ENCODE measurements at regions not wholly inside any gene's neighbourhood (a gene's known extent, or its start where the extent isn't known, plus 50 kb on each side); places are given as distances from the start of the nearest gene placed in this dataset.
"Not testable (repeated sequence)": the region's sequence is repeated elsewhere in the genome, so short reads cannot be mapped to it uniquely, and the experiment has no call there.

GRCh38 chr2:175439416-175439815, 257.9 kb upstream of the ATP5MC3 start:
- H2AFZ ChIP-seq (ENCODE audit: low read depth, low read length) = no peak overlapping the region
- no peaks in the 10 kb centered on the region for H3K36me3 ChIP-seq (ENCODE audit: insufficient read depth, low read length)
- no peaks in the 10 kb centered on the region for H3K9me3 ChIP-seq (ENCODE audit: low read length)
- H3K4me3 ChIP-seq (ENCODE audit: low read length) = no peak overlapping the region
- H3K27me3 ChIP-seq (ENCODE audit: insufficient read depth, low read length) = no peaks in the 10 kb centered on the region
- H3K4me1 ChIP-seq (ENCODE audit: insufficient read depth, low read length) = peaks cover 13% of the 10 kb centered on the region

DNA sequence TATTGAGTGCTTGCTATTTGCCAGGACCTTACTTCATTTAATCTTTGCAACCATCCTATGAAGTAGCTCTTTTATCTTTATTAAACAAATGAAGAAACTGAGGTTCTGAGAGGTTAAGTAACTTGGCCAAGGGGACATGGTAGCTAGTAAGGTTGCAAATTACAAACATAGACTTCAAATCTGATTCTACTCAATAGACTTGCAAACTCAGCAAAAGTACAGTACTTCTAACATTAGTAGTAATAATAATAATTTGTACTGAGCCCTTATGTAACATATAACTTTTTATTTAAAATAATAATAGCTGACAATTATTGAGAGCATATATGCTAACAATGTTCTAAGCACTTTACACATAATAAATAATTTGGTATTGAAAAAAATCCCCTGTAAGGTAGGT, 255.7 kb upstream of the ATP5MC3 start:
- Histone ChIP-seq H3K36me3 (ENCODE audit: insufficient read depth, low read length) (no peaks in the 10 kb centered on the region), H3K4me3 (ENCODE audit: low read length) (no peak overlapping the region), H3K4me1 (ENCODE audit: insufficient read depth, low read length) (peaks cover 9% of the 10 kb centered on the region), H3K9me3 (ENCODE audit: low read length) (no peaks in the 10 kb centered on the region), H3K27me3 (ENCODE audit: insufficient read depth, low read length) (no peaks in the 10 kb centered on the region), H2AFZ (ENCODE audit: low read depth, low read length) (no peak overlapping the region)

GRCh38 chr2:175436076-175436475, 254.6 kb upstream of the ATP5MC3 start:
- H3K9me3 ChIP-seq (ENCODE audit: low read length) = no peaks in the 10 kb centered on the region

GRCh38 chr2:175435012-175435411, 253.5 kb upstream of the ATP5MC3 start:
- Histone ChIP-seq H3K4me3 (ENCODE audit: low read length) (no peak overlapping the region), H3K9me3 (ENCODE audit: low read length) (no peaks in the 10 kb centered on the region), H3K27me3 (ENCODE audit: insufficient read depth, low read length) (peaks cover 2% of the 10 kb centered on the region), H3K4me1 (ENCODE audit: insufficient read depth, low read length) (peaks cover 3% of the 10 kb centered on the region), H3K36me3 (ENCODE audit: insufficient read depth, low read length) (no peaks in the 10 kb centered on the region), H2AFZ (ENCODE audit: low read depth, low read length) (no peak overlapping the region)

More at GRCh38 chr2:175436076-175436475, 254.6 kb upstream of the ATP5MC3 start:
- H3K4me3 ChIP-seq (ENCODE audit: low read length) = no peak overlapping the region
- peaks cover 3% of the 10 kb centered on the region for H3K4me1 ChIP-seq (ENCODE audit: insufficient read depth, low read length)
- no peaks in the 10 kb centered on the region for H3K36me3 ChIP-seq (ENCODE audit: insufficient read depth, low read length)
- H3K27me3 ChIP-seq (ENCODE audit: insufficient read depth, low read length) = peaks cover under 1% of the 10 kb centered on the region
- H2AFZ ChIP-seq (ENCODE audit: low read depth, low read length) = no peak overlapping the region

DNA sequence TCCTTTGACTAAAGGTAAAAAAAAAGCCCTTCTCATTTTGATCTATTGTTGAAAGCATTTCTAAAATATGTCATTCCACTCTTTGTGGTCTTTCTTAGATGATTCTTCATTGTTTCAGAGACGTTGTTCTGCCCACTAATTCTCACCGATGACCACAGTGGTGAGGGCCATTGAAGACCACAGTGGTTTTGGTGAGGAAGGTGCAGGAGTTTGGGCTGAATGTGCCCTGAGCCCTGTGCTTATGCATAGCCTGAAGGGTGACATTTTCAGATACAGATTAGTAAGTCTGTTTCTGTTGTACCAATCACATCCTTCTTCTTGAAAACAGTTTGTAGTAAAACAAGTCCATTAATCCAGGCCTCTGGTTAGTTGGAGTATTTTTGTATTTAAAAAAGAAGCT, 251.3 kb upstream of the ATP5MC3 start:
- peaks cover 3% of the 10 kb centered on the region for H3K4me1 ChIP-seq (ENCODE audit: insufficient read depth, low read length)
- H3K36me3 ChIP-seq (ENCODE audit: insufficient read depth, low read length) = no peaks in the 10 kb centered on the region
- H3K4me3 ChIP-seq (ENCODE audit: low read length) = no peak overlapping the region
- peaks cover 2% of the 10 kb centered on the region for H3K27me3 ChIP-seq (ENCODE audit: insufficient read depth, low read length)
- no peaks in the 10 kb centered on the region for H3K9me3 ChIP-seq (ENCODE audit: low read length)
- H2AFZ ChIP-seq (ENCODE audit: low read depth, low read length) = no peak overlapping the region

- Histone ChIP-seq H3K36me3 (ENCODE audit: insufficient read depth, low read length) (no peaks in the 10 kb centered on the region), H3K27me3 (ENCODE audit: insufficient read depth, low read length) (peaks cover 2% of the 10 kb centered on the region), H2AFZ (ENCODE audit: low read depth, low read length) (no peak overlapping the region), H3K4me3 (ENCODE audit: low read length) (no peak overlapping the region), H3K4me1 (ENCODE audit: insufficient read depth, low read length) (peaks cover 3% of the 10 kb centered on the region), H3K9me3 (ENCODE audit: low read length) (no peaks in the 10 kb centered on the region)
Measured at GRCh38 chr2:175432021-175432420, 250.5 kb upstream of the ATP5MC3 start.

GRCh38 chr2:175431101-175431946, 249.8 kb upstream of the ATP5MC3 start:
- H2AFZ ChIP-seq (ENCODE audit: low read depth, low read length) = no peak overlapping the region
- H3K4me3 ChIP-seq (ENCODE audit: low read length) = no peak overlapping the region
- H3K36me3 ChIP-seq (ENCODE audit: insufficient read depth, low read length) = no peaks in the 10 kb centered on the region
- H3K9me3 ChIP-seq (ENCODE audit: low read length) = no peaks in the 10 kb centered on the region
- H3K4me1 ChIP-seq (ENCODE audit: insufficient read depth, low read length) = peaks cover 3% of the 10 kb centered on the region
- H3K27me3 ChIP-seq (ENCODE audit: insufficient read depth, low read length) = peaks cover 2% of the 10 kb centered on the region

GRCh38 chr2:175430236-175430635, 248.7 kb upstream of the ATP5MC3 start:
- no peak overlapping the region for H3K4me3 ChIP-seq (ENCODE audit: low read length)
- H3K27me3 ChIP-seq (ENCODE audit: insufficient read depth, low read length) = peaks cover 2% of the 10 kb centered on the region
- H2AFZ ChIP-seq (ENCODE audit: low read depth, low read length) = no peak overlapping the region
- H3K36me3 ChIP-seq (ENCODE audit: insufficient read depth, low read length) = no peaks in the 10 kb centered on the region
- peaks cover 3% of the 10 kb centered on the region for H3K4me1 ChIP-seq (ENCODE audit: insufficient read depth, low read length)
- no peaks in the 10 kb centered on the region for H3K9me3 ChIP-seq (ENCODE audit: low read length)

GRCh38 chr2:175418224-175418835, 236.8 kb upstream of the ATP5MC3 start:
- H3K36me3 ChIP-seq (ENCODE audit: insufficient read depth, low read length) = no peaks in the 10 kb centered on the region
- no peaks in the 10 kb centered on the region for H3K9me3 ChIP-seq (ENCODE audit: low read length)
- H3K27me3 ChIP-seq (ENCODE audit: insufficient read depth, low read length) = no peaks in the 10 kb centered on the region
- no peaks in the 10 kb centered on the region for H3K4me1 ChIP-seq (ENCODE audit: insufficient read depth, low read length)
- no peak overlapping the region for H2AFZ ChIP-seq (ENCODE audit: low read depth, low read length)
- no peak overlapping the region for H3K4me3 ChIP-seq (ENCODE audit: low read length)

GRCh38 chr2:175414882-175415487, 233.5 kb upstream of the ATP5MC3 start:
- Histone ChIP-seq H3K36me3 (ENCODE audit: insufficient read depth, low read length) (no peaks in the 10 kb centered on the region), H3K4me3 (ENCODE audit: low read length) (no peak overlapping the region), H3K9me3 (ENCODE audit: low read length) (no peaks in the 10 kb centered on the region), H3K4me1 (ENCODE audit: insufficient read depth, low read length) (no peaks in the 10 kb centered on the region), H2AFZ (ENCODE audit: low read depth, low read length) (no peak overlapping the region), H3K27me3 (ENCODE audit: insufficient read depth, low read length) (no peaks in the 10 kb centered on the region)

- Histone ChIP-seq H2AFZ (ENCODE audit: low read depth, low read length) (no peak overlapping the region), H3K9me3 (ENCODE audit: low read length) (no peaks in the 10 kb centered on the region), H3K36me3 (ENCODE audit: insufficient read depth, low read length) (no peaks in the 10 kb centered on the region), H3K27me3 (ENCODE audit: insufficient read depth, low read length) (no peaks in the 10 kb centered on the region), H3K4me1 (ENCODE audit: insufficient read depth, low read length) (no peaks in the 10 kb centered on the region), H3K4me3 (ENCODE audit: low read length) (no peak overlapping the region)
Measured at GRCh38 chr2:175414191-175414881, 232.8 kb upstream of the ATP5MC3 start.

DNA sequence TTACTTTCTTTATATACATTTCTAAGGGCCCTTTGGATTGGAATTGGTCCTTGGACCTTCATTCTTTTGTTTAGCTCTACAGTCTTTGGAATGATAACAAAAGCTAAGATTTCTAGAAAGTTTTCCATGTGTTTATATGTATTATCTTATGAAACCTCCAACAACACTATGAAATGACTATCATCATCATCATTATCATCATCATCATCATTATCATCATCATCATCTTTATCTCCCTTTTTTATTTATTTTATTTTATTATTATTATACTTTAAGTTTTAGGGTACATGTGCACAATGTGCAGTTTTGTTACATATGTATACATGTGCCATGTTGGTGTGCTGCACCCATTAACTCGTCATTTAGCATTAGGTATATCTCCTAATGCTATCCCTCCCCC, 229.4 kb upstream of the ATP5MC3 start:
- not testable (repeated sequence) for H3K36me3 ChIP-seq (ENCODE audit: insufficient read depth, low read length); H3K4me1 ChIP-seq (ENCODE audit: insufficient read depth, low read length); H3K9me3 ChIP-seq (ENCODE audit: low read length); H3K4me3 ChIP-seq (ENCODE audit: low read length); H3K27me3 ChIP-seq (ENCODE audit: insufficient read depth, low read length); H2AFZ ChIP-seq (ENCODE audit: low read depth, low read length)

GRCh38 chr2:175404839-175405238, 223.3 kb upstream of the ATP5MC3 start:
- no peak overlapping the region for H2AFZ ChIP-seq (ENCODE audit: low read depth, low read length)
- H3K27me3 ChIP-seq (ENCODE audit: insufficient read depth, low read length) = peaks cover 5% of the 10 kb centered on the region
- no peaks in the 10 kb centered on the region for H3K9me3 ChIP-seq (ENCODE audit: low read length)
- no peak overlapping the region for H3K4me3 ChIP-seq (ENCODE audit: low read length)
- no peaks in the 10 kb centered on the region for H3K4me1 ChIP-seq (ENCODE audit: insufficient read depth, low read length)
- no peaks in the 10 kb centered on the region for H3K36me3 ChIP-seq (ENCODE audit: insufficient read depth, low read length)
